Fibroblast of skin of abdomen (primary cell): ENCODE measurements at regions not wholly inside any gene's neighbourhood (a gene's known extent, or its start where the extent isn't known, plus 50 kb on each side); places are given as distances from the start of the nearest gene placed in this dataset.
"Not testable (repeated sequence)": the region's sequence is repeated elsewhere in the genome, so short reads cannot be mapped to it uniquely, and the experiment has no call there.

Source experiments
- DNase-seq: peaks from one replicate; pipeline ENCODE4 v3.0.0-alpha.2; 2013

GRCh38 chr10:78657862-78658165 lies 411.0 kb upstream of the ZMIZ1 start:
- no peak for DNase-seq

GRCh38 chr10:78658645-78659597 lies 409.8 kb upstream of the ZMIZ1 start:
- DNase-seq: no peak

- DNase-seq: no peak
Measured at GRCh38 chr10:78659598-78659967, 409.2 kb upstream of the ZMIZ1 start.

GRCh38 chr10:78660446-78661106 lies 408.2 kb upstream of the ZMIZ1 start:
- DNase-seq: no peak

- DNase-seq: no peak
Measured at GRCh38 chr10:78663721-78664120, 405.0 kb upstream of the ZMIZ1 start.

GRCh38 chr10:78664929-78665553 lies 403.7 kb upstream of the ZMIZ1 start:
- DNase-seq: no peak

GRCh38 chr10:78672918-78673317 lies 395.8 kb upstream of the ZMIZ1 start:
- peak; percentile 75 for DNase-seq

GRCh38 chr10:78681141-78681540 lies 387.6 kb upstream of the ZMIZ1 start:
- DNase-seq: not testable (repeated sequence)

GRCh38 chr10:78681986-78682385 lies 386.8 kb upstream of the ZMIZ1 start:
- not testable (repeated sequence) for DNase-seq

- DNase-seq: no peak
Measured at GRCh38 chr10:78684947-78685346, 383.8 kb upstream of the ZMIZ1 start.

- peak; percentile 33 for DNase-seq
Measured at GRCh38 chr10:78685466-78686103, 383.2 kb upstream of the ZMIZ1 start.

- no peak for DNase-seq
Measured at GRCh38 chr10:78686444-78687060, 382.2 kb upstream of the ZMIZ1 start.

GRCh38 chr10:78687626-78688025 lies 381.1 kb upstream of the ZMIZ1 start:
- DNase-seq: peak; percentile 59

GRCh38 chr10:78688230-78688900 lies 380.4 kb upstream of the ZMIZ1 start:
- DNase-seq: no peak

GRCh38 chr10:78688901-78689583 lies 379.7 kb upstream of the ZMIZ1 start:
- peak; percentile 21 for DNase-seq

GRCh38 chr10:78689584-78689935 lies 379.2 kb upstream of the ZMIZ1 start:
- DNase-seq: no peak

GRCh38 chr10:78690354-78691111 lies 378.2 kb upstream of the ZMIZ1 start:
- no peak for DNase-seq

GRCh38 chr10:78691301-78692030 lies 377.3 kb upstream of the ZMIZ1 start:
- DNase-seq: no peak

- DNase-seq: no peak
Measured at GRCh38 chr10:78692071-78692470, 376.7 kb upstream of the ZMIZ1 start.

- DNase-seq: no peak
Measured at GRCh38 chr10:78695846-78696245, 372.9 kb upstream of the ZMIZ1 start.
